M059J (cell line): ENCODE measurements at regions not wholly inside any gene's neighbourhood (a gene's known extent, or its start where the extent isn't known, plus 50 kb on each side); places are given as distances from the start of the nearest gene placed in this dataset.
"Not testable (repeated sequence)": the region's sequence is repeated elsewhere in the genome, so short reads cannot be mapped to it uniquely, and the experiment has no call there.

Source experiments
- DNase-seq: peaks from one replicate; pipeline ENCODE4 v3.0.0-alpha.2; 2012; ENCODE audit warnings: low read depth

DNA sequence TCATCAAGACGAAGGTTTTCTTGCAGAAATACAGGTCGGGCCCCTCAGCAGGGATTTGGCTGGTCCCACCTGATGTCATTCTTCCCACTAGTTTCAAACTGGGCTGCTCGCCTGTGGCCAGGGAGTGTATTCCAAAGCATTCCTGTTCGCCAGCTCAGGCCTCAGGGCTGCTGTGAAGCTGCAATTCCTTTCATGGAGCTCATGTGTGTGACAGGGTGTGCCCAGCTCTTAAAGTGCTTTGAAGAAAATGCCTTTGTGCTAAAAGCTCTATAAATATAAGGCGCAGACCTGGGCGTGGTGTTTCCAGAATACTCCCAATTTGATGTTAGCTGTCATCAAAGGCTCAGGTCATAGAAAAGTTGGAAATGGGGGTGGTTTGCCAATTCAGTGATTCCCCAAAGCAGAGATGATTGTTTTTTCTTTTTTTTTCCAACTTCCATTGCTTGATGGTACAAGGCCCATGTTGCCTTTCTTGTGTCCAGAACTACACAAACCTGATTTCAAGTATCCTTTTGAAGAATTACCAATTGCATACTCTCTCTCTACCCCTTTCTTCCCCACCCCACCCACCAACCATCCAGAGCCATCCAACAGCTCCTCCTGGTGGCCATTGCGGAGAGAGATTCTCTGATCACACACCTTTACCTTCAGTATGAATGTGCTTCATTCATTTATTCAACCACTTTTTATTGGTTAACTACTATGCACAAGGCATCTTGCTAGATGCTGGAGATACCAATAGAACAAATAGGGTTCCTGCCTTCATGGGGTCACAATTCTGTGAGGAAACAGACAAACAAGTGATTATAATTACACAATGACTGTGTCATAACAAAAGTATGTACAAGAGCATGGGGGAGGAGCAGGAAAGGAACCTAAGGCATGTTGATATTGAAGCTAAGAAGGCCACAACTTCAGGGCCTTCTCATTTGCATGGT is 297.3 kb upstream of the LYZL1 start:
- peak; percentile 75 for DNase-seq

- no peak for DNase-seq
Measured at GRCh38 chr10:28993056-28993455, 295.8 kb upstream of the LYZL1 start.

DNA sequence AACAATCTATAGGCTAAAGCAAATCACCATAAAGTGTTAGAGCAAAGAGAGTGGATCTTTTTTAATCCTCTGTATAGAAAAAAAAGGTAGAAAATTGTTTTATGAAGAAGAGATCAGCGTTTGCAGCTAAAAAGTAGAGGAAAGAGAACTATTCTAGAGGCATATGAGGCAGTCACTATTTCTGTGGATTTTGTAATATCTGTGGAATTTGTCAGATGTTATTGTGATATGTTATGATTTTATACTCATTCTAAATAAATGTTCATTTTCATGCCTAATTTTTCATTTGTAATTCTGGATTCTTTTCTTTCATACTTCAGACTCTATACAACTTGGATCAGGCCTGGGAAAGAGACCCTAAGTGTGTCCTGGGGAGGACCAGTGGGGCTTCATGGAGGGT is 295.0 kb upstream of the LYZL1 start:
- no peak for DNase-seq

GRCh38 chr10:28994802-28995201 is 294.1 kb upstream of the LYZL1 start:
- DNase-seq: peak; percentile 32

- no peak for DNase-seq
Measured at GRCh38 chr10:28995497-28995896, 293.4 kb upstream of the LYZL1 start.

- DNase-seq: no peak
Measured at GRCh38 chr10:28996345-28996744, 292.5 kb upstream of the LYZL1 start.

GRCh38 chr10:28996947-28997551 is 291.8 kb upstream of the LYZL1 start:
- DNase-seq: peak; percentile 13

- DNase-seq: no peak
Measured at GRCh38 chr10:28997734-28998133, 291.1 kb upstream of the LYZL1 start.

DNA sequence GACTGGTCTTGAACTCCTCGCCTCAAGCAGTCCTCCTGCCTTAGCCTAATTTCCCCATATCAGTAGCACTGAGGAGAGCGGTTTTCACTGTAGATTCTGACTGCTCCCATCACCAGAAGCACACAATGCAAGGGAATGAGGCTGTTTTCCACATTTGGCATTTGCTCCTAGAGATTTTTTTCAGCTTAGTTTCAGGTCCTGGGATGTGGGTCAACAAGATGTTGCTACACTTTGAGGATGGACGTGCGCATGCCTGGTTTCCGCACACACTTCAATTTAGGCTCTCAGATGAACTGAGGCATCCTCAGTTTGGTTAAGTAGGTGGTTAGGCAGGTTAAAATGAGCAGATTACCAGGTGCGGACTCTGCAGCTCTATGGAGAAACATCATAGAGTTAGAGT is 287.1 kb upstream of the LYZL1 start:
- no peak for DNase-seq

GRCh38 chr10:29003014-29003413 is 285.9 kb upstream of the LYZL1 start:
- not testable (repeated sequence) for DNase-seq

- DNase-seq: no peak
Measured at GRCh38 chr10:29005988-29006387, 282.9 kb upstream of the LYZL1 start.

GRCh38 chr10:29007370-29007747 is 281.5 kb upstream of the LYZL1 start:
- no peak for DNase-seq

GRCh38 chr10:29007748-29008610 is 280.9 kb upstream of the LYZL1 start:
- DNase-seq: no peak

DNA sequence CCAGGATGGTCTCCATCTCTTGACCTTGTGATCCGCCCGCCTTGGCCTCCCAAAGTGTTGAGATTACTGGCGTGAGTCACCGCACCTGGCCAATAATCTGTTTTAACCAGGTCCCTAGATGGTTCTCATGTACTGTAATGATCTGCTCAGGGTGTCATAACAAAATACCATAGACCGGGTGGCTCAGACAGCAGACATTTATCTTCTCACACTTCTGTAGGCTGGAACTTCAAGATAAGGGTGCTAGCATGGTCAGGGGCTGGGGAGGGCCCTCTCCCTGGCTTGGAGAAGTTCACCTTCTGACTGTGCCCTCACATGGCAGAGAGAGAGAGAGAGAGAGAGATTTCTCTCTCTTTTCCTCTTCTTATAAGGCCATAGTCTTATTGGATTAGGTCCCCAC is 279.4 kb upstream of the LYZL1 start:
- DNase-seq: no peak

GRCh38 chr10:29011516-29011915 is 277.4 kb upstream of the LYZL1 start:
- no peak for DNase-seq

DNA sequence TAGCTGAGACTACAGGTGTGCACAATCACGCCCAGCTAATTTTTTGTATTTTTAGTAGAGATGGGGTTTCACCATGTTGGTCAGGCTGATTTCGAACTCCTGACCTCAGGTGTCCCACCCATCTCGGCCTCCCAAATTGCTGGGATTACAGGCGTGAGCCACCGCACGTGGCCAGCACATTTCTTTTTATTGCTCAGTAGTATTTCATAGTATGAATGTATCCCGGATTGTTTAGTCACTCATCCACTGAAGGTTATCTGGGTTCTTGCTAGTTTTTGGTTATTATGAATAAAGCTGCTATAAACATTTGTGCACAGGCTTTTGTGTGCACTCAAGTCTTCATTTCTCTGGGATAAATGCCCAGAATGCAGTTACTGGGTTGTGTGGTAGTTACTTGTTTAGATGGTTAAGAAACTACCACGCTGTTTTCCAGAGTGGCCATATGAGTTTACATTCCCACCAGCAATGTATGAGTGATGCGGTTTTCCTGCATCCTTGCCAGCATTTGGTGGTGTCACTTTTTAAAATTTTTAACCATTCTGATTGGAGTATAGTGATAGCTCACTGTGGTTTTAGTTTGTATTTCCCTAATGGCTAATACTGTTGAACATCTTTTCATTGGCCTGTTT is 275.8 kb upstream of the LYZL1 start:
- DNase-seq: peak; percentile 44

GRCh38 chr10:29021591-29021990 is 267.3 kb upstream of the LYZL1 start:
- no peak for DNase-seq

DNA sequence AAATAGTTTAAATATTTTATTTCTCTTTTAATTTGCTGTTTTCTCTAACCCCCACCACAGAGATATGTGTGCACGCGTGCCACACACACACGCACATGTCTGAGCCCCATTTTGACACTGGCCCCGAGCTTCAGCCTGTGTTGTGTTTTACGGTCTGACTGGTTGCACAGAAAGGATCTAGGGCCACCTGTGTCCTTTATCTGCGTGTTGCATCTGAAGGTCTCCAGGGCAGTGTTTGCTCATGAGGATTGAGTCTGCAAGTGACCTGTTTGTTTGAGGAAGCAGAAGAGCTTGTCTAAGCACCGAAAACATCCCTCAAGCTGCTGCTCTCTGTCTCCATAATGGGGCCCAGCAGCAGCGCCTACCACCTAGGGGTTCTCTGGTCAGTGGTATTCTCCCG is 266.4 kb upstream of the LYZL1 start:
- no peak for DNase-seq

GRCh38 chr10:29023678-29024077 is 265.2 kb upstream of the LYZL1 start:
- no peak for DNase-seq

DNA sequence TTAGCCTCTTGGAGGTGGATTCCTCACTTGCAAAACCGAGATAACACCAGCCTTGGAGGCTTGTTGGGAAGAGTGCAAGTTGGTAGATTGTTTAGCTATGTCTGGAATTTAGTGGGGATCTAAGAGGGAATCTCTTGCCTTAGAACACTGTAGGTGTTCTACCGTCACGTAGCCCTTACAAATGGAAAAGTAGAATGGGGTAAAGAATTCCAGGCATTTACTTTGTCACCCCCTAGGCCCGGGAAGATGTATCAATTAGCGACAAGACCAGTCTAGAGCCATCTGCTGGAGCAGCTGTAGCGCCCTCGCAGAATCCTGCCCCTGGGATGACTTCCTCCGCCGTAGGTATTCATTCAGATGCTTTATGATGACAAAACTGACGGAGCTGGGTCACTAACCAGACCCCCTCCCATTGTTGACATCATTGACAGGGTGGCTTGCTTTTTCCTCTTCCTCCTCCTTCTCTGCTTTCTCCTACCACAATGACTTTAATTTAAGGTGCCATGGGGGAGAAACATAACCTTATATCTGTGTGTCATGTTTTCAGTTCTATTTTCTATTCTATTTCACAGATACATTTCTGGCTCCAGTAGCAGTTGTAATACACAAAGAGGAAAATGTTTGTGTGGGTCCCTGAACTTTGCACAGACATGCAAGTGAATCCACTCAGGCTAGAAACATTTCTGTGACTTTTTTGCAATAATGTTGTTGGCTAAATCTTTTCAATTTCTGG is 262.6 kb upstream of the LYZL1 start:
- no peak for DNase-seq
